AG10803 (cell line): ENCODE measurements at regions not wholly inside any gene's neighbourhood (a gene's known extent, or its start where the extent isn't known, plus 50 kb on each side); places are given as distances from the start of the nearest gene placed in this dataset.

Source experiments
- DNase-seq: peaks from one replicate; pipeline ENCODE4 v3.0.0; 2010; ENCODE audit warnings: low read depth
- H3K4me3 ChIP-seq: 2 replicates; pipeline ENCODE4 v1.5.1; 2011; ENCODE audit warnings: mild to moderate bottlenecking, low read length, control low read depth
- CTCF ChIP-seq: conservative IDR thresholded peaks from 2 replicates; pipeline ENCODE4 v1.5.1; 2011; ENCODE audit warnings: mild to moderate bottlenecking, low read length, control low read depth, inconsistent platforms

GRCh38 chr13:79229761-79230160 lies 176.3 kb downstream of the RBM26 start:
- H3K4me3 ChIP-seq = no peak overlapping the region
- TF ChIP-seq CTCF = no peak
- DNase-seq = no peak

- no peak overlapping the region for H3K4me3 ChIP-seq
- TF ChIP-seq CTCF = no peak
- DNase-seq = no peak
Measured at GRCh38 chr13:79228972-79229371, 177.1 kb downstream of the RBM26 start.

- no peak for DNase-seq
- H3K4me3 ChIP-seq = no peak overlapping the region
- no peak for TF ChIP-seq CTCF
Measured at GRCh38 chr13:79227418-79227817, 178.6 kb downstream of the RBM26 start.

- no peak overlapping the region for H3K4me3 ChIP-seq
- no peak for DNase-seq
- no peak for TF ChIP-seq CTCF
Measured at GRCh38 chr13:79226938-79227337, 179.1 kb downstream of the RBM26 start.

- H3K4me3 ChIP-seq = no peak overlapping the region
- no peak for TF ChIP-seq CTCF
- no peak for DNase-seq
Measured at GRCh38 chr13:79226250-79226649, 179.8 kb downstream of the RBM26 start.

DNA sequence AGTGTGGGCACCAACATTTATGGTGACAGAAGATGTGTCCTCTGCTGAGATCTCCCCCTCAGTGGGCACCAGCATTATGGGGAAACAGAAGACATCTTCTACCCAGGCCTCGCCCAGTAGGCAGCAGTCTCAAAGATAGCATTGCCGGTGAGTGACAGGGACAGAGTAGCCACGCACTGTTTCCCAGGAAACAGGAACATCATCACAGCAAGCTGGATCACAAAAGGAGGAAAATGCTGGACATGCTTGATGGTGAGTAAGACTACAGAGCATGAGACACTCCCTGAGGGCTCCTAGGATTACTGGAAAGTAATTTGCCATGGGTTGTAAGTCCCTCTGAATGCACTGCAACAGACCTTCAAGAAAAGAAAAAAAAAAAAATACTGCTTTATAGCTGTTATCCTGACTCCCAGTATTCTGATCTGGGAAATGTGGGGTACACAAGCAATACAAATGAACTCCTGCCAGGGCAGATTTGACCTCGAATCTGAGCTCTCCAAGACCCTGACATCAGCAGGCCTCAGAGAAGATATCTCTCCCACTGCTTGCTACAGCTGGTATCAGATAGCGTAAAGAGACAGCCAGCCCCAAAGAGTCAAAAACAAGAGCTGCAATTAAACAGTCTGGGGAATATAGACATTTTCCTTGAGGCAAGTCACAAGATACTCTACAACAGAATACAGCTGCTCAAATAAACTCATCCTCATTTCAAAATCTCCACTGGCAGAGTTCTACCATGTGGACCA lies 180.4 kb downstream of the RBM26 start:
- no peak for TF ChIP-seq CTCF
- DNase-seq = no peak
- no peak overlapping the region for H3K4me3 ChIP-seq

DNA sequence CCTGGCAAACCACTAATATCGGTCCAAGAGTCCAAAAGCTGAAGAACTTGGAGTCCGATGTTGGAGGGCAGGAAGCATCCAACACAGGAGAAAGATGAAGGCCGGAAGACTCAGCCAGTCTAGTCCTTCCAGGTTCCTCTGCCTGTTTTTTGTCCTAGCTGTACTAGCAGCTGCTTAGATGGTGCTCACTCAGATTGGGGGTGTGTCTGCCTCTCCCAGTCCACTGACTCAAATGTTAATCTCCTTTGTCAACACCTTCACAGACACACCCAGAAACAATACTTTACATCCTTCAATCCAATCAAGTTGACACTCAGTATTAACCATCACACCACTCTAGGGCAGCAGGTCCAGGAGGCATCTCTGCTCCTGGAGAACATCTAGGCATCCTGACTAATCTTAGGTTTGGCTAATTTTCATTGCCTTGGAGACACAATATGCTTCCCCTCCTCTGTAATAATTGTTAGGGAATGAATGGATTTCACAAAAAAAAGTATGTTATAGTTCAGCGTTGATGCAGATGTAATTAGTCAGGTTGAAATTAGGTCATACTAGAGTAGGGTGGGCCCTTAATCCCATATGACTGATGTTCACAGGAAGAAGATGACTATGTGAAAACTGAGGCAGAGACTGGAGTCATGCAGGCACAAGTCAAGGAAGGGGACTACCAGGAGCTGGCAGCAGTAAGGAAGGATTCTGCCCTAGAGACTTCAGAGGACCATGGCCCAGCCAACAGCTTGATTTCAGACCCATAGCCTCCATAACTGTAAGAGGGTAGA lies 183.4 kb downstream of the RBM26 start:
- H3K4me3 ChIP-seq = no peak overlapping the region
- no peak for TF ChIP-seq CTCF
- no peak for DNase-seq
